HPDE6-E6E7 (cell line): ENCODE measurements at regions not wholly inside any gene's neighbourhood (a gene's known extent, or its start where the extent isn't known, plus 50 kb on each side); places are given as distances from the start of the nearest gene placed in this dataset.
"Not testable (repeated sequence)": the region's sequence is repeated elsewhere in the genome, so short reads cannot be mapped to it uniquely, and the experiment has no call there.

Experiments used
- DNase-seq: peaks from one replicate; pipeline ENCODE4 v3.0.0; 2011; ENCODE audit warnings: missing footprints; ENCODE audit errors: extremely low spot score

DNA sequence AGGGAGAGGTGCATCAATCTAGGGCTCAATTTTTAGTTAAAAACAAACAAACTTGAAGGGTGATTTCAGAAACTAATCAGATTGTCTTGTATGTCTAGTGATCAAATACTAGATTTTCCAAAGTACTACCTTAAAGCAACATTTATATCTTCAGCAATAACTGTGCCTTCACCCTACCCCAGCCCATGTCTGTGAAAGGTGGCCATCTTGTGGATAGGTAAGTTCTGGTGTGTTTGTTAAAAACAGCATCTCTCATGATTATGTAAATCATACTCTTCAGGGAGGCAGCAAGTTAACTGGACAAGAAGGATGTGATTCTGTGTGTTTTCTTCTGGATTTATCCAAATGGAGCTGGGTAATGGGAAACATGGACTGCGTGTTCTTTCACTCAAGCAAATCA, 81.4 kb upstream of the ACSL1 start:
- DNase-seq: no peak

- DNase-seq: no peak
Observed at GRCh38 chr4:184907810-184908209, 82.0 kb upstream of the ACSL1 start.

DNA sequence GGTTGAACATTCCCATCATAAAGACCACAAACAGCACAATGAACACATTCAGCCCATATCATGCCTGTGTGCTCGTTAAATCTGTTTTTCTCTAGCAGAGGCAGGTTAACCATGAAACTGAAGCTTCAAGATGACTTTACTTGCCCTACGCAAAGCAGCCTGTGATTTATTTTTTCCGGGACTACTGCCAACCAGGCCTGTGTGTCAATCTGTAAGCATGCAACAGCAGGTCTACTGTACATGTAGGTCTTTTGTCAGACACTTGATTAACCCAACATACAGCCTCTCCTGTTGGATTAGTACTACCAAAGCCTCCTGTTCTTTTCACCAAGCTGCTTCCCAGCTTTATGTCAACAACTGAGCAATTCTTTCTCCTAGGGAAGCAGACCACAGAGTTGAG, 85.5 kb upstream of the ACSL1 start:
- no peak for DNase-seq

GRCh38 chr4:184913356-184914143, 87.8 kb upstream of the ACSL1 start:
- no peak for DNase-seq

DNA sequence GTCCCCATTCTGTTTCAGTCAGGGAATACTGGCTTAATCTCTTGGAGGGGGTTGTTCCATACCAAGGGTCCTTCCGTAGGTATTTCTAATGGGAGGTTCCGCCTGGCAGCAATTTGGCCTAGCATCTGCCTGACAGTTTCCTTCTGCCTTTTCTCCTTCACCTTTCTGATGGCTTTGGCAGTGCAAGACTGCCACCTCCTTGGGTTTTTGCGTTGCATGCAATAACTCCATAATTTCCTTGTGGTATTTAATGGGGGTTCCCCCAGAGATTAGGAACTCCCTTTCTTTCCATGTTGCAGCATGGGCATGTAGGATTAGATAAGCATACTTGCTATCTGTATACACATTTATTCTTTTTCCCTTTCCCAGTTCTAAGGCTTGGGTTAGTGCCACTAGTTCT, 93.0 kb upstream of the ACSL1 start:
- not testable (repeated sequence) for DNase-seq

DNA sequence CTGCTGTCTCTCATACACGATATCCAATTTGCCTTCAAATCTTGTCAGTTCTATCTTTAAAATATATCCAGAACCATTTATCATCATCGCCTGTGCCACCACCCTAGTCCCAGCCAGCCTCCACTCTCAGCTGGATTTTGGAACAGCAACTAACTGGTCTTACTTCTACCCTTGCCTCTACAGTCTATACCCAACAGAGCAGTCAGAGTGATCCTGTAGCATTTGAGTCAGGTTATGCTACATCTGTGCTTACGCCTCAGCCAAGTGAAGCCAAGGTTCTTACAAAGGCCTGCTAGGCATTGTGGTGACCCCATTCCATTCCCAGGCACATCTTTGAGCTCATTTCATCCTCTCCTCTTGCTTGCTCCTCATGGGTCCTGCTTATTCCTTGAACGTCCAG, 95.7 kb upstream of the ACSL1 start:
- DNase-seq: no peak

- no peak for DNase-seq
Observed at GRCh38 chr4:184922301-184922700, 96.0 kb upstream of the HELT start.

- DNase-seq: no peak
Observed at GRCh38 chr4:184924516-184924915, 93.8 kb upstream of the HELT start.

DNA sequence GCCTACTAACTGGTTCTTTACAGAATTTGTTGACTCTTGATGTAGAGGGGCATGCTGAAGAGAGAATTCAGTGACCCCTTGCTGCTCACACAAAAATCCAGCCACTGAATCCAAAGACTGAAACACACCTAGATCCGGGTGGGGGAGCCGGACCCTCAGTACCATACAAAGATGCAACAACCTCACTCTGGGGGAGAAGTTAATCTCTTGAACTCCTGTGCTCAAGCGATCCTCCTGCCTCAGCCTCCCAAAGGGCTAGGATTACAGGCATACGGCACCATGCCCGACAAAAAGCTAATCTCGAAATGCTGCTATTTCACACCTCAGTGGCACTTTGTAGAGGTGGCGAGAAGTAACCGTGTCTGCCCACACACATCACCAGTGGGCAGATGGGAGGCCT, 88.8 kb upstream of the HELT start:
- DNase-seq: no peak

- no peak for DNase-seq
Observed at GRCh38 chr4:184930026-184930425, 88.3 kb upstream of the HELT start.

GRCh38 chr4:184932343-184932742, 85.9 kb upstream of the HELT start:
- no peak for DNase-seq

- no peak for DNase-seq
Observed at GRCh38 chr4:184933311-184933710, 85.0 kb upstream of the HELT start.

DNA sequence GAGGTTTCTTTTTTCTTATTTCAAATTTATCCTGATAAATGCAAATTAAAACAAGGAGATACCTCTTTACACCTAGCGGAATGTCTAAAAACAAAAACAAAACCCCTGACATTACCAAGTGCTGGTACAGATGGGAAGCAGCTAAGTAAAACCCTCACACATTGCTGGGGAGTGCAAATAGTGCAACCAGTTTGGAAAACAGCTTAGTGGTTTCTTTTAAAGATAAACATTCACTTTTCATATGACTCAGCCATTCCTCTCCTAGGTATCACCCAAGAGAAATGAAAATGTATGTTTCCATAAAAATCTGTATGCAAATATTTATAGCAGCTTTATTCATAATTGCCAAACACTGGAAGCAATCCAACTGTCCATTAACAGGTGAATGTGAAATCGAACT, 84.1 kb upstream of the HELT start:
- DNase-seq: no peak

- DNase-seq: no peak
Observed at GRCh38 chr4:184934961-184935360, 83.3 kb upstream of the HELT start.

DNA sequence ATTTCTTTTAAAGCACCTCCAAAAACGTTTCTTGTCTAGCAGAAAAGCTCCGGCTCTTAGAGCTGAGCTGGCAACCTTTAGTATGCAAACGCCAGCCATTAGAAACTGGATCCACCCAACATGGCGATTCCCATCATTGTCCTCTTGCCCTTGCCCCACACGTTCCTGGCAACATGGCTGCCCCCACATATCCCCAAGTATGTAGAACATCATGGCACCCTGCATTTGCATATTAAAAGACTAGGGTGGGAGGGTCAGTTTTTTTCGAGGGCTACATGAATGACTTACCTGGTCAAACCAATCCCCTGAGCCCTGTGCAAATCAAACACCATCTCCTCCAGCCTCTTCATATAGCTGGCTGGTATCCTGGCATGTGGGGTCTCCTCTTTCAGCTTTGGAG, 82.2 kb upstream of the HELT start:
- no peak for DNase-seq

DNA sequence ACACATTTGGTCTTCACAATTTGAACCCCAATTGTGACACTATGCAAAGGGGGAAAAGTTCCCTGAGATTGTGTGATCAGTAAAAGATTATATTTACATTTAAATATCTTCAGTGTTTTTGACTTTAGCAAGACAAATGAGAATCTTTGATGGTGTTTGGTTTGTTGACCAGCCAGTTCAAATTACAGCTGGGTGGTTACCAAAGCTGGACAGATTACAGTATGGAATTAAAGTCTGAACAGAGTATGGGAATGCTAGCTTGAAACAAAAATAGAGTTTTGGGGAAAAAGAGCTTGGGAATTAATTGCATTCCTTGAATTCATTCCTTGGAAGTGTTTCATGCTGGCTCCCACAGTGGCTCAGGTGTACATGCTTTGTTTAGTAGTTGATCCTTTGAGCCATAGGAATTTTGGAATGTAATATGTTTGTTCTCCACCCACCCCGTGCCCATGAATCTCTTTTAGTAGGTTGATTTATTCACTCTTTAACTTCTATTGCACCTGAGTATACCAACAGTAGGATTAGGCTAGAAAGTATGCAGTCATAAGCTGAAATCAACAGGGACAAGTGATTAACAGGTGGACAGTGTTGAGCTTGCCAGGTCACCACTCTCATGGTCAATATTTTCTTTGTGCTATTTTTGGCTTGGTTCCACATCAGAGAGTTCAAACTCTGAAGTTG, 81.1 kb upstream of the HELT start:
- DNase-seq: no peak

- no peak for DNase-seq
Observed at GRCh38 chr4:184937745-184938144, 80.5 kb upstream of the HELT start.

DNA sequence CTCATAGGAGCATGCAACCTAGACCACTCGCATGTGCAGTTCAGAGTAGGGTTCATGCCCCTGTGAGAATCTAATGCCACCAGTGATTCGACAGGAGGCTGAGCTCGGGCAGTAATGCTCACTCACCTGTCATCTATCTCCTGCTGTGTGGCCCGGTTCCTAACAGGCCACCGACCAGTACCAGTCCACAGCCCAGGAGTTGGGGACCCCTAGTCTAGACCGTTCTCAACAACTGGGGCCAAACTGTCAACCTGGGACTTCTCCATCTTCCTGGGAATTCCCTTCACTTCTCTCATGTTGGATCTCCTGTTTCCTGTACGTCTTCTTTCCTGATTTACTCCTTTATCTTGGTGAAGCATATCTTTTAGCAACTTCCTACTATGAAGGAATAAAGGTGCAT, 79.4 kb upstream of the HELT start:
- DNase-seq: no peak

DNA sequence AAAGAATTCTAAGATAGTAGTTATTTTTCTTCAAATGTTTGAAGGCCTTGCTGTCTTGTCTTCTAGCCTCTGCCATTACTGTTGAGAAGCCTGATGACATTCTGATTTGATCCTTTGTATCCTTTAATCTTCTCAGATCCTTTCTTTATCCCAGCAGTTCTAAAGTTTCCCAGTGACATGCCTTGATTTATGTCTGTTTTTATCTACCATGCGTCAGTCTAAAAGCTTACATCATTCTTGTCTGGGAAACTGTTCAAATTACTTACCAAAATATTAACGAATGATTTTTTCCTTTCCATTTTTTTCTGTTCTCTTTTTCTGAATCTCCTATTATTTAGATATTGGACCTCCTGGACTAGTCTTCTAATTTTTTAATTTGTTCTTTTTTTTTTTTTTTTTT, 78.3 kb upstream of the HELT start:
- no peak for DNase-seq

DNA sequence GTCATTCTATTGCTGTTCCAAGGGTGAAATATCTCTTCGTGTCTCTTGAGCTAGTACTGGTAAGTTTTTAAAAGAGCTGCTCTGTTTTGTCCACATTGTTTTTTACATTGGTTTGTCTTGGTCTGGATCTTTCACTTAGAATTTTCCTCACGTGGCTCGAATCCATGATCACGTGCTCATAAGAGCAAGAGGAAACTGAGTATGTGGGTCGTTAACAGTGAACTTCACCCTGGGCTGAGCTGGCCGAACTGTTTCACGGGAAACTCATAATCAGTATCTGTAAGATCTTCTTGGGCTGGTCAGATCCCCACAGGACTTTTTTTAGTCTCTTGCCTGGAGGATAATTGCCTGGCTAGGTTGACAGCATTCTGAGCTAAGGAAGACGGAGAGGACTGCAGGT, 77.8 kb upstream of the HELT start:
- DNase-seq: no peak

GRCh38 chr4:184941671-184942418, 76.4 kb upstream of the HELT start:
- DNase-seq: no peak

DNA sequence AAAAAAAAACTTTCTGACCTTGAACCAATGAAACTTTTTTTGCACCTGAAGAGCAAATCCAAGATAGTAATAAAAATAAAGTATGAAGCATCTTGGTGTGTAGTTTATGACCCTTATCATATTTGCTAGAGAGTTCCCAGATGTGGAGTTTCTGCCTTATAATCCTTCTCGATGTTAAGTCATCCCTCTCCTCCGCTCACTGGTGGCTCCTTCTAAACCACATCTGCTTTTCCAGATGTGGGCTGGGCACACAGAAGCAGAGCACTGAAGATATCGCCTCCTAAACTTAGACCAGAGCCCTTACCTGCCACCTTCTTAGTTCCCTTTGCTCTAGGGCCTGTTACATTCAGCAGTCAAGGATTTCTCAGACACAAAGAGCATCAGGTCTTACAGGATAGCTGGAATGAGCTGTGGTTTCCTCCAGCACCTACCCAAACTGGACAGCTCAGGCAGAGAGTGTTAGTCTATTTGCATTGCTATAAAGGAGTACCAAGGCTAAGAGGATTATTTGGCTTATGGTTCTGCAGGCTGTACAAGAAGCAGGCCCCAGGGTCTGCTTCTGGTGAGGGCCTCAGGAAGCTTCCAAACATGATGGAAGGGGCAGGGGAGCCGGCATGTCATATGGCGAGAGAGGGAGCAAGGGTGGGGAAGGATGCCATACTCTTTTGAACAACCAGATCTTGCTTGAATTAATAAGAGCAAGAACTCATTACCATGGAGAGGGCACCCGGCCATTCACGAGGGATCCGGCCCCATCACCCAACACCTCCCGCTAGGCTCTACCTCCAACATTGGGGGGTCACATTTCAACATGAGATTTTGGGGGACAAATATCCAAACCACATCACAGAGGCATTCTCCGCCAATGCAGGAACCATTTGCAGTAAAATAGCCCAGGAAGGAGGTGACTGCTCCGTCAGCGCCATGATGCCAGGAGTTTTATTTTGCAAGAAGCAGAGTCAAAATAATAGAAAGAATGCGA, 75.6 kb upstream of the HELT start:
- DNase-seq: no peak
